ENCODE measurements at regions not wholly inside any gene's neighbourhood (a gene's known extent, or its start where the extent isn't known, plus 50 kb on each side); places are given as distances from the start of the nearest gene placed in this dataset.
"Not testable (repeated sequence)": the region's sequence is repeated elsewhere in the genome, so short reads cannot be mapped to it uniquely, and the experiment has no call there.

- no peak for DNase-seq
Observed at GRCh38 chr2:7146151-7146550, 228.9 kb downstream of the RNF144A start.

GRCh38 chr2:7154656-7155055 lies 237.4 kb downstream of the RNF144A start:
- no peak for DNase-seq

- no peak for DNase-seq
Observed at GRCh38 chr2:7161501-7161900, 244.3 kb downstream of the RNF144A start.

- DNase-seq = no peak
Observed at GRCh38 chr2:7165736-7166135, 248.5 kb downstream of the RNF144A start.

GRCh38 chr2:7167801-7168411 lies 250.7 kb downstream of the RNF144A start:
- no peak for DNase-seq

- DNase-seq = no peak
Observed at GRCh38 chr2:7169593-7169992, 252.4 kb downstream of the RNF144A start.

- not testable (repeated sequence) for DNase-seq
Observed at GRCh38 chr2:7178996-7179395, 261.8 kb downstream of the RNF144A start.

- no peak for DNase-seq
Observed at GRCh38 chr2:7180638-7181370, 263.6 kb downstream of the RNF144A start.

GRCh38 chr2:7182525-7182924 lies 265.3 kb downstream of the RNF144A start:
- DNase-seq = no peak

- no peak for DNase-seq
Observed at GRCh38 chr2:7189106-7189505, 271.9 kb downstream of the RNF144A start.

GRCh38 chr2:7190587-7191324 lies 273.5 kb downstream of the RNF144A start:
- no peak for DNase-seq

- DNase-seq = no peak
Observed at GRCh38 chr2:7191932-7192331, 274.7 kb downstream of the RNF144A start.

GRCh38 chr2:7193457-7193856 lies 276.2 kb downstream of the RNF144A start:
- no peak for DNase-seq

GRCh38 chr2:7194950-7195349 lies 277.7 kb downstream of the RNF144A start:
- no peak for DNase-seq

GRCh38 chr2:7196883-7197282 lies 279.7 kb downstream of the RNF144A start:
- no peak for DNase-seq

- DNase-seq = no peak
Observed at GRCh38 chr2:7201851-7202250, 284.6 kb downstream of the RNF144A start.

- DNase-seq = peak; percentile 55 to 65
Observed at GRCh38 chr2:7203056-7203467, 285.9 kb downstream of the RNF144A start.

GRCh38 chr2:7205151-7205830 lies 288.1 kb downstream of the RNF144A start:
- DNase-seq = no peak

GRCh38 chr2:7206111-7206810 lies 289.0 kb downstream of the RNF144A start:
- no peak for DNase-seq

- DNase-seq = no peak
Observed at GRCh38 chr2:7207631-7208030, 290.4 kb downstream of the RNF144A start.

GRCh38 chr2:7209757-7210555 lies 292.7 kb downstream of the RNF144A start:
- no peak for DNase-seq

GRCh38 chr2:7210712-7211111 lies 293.5 kb downstream of the RNF144A start:
- DNase-seq = no peak
